Left colon (tissue), 2 donors: ENCODE measurements at regions not wholly inside any gene's neighbourhood (a gene's known extent, or its start where the extent isn't known, plus 50 kb on each side); places are given as distances from the start of the nearest gene placed in this dataset.
A peak's percentile ranks its signal among the peaks of the same experiment; 100 is the strongest.
"Not testable (repeated sequence)": the region's sequence is repeated elsewhere in the genome, so short reads cannot be mapped to it uniquely, and the experiment has no call there.

Experiments used
- ATAC-seq: fragments of 200-7000 bp; cut with Tn5 transposase; one replicate; pipeline ENCODE4 v1.9.1; 2020; ENCODE audit warnings: mild to moderate bottlenecking, moderate library complexity
- DNase-seq, 2 donors: peaks; one replicate each; pipeline ENCODE4 v3.0.0-alpha.2; 2020
- intact Hi-C, 2 donors: fragments of 100-400 bp; cut with DNase I in 1 of 2; cut with micrococcal nuclease in 1 of 2; formaldehyde crosslinking; loops; one replicate each; pipeline versions ENCODE4 v1.11.2 to v1.14.0; 2022; cut with DNase I, micrococcal nuclease
- donor health status: DM: no; HTN: no; CAD: no.
- donor health status: DM: yes; HTN: yes; CAD: no.

GRCh38 chr3:153221748-153222162 lies 59.7 kb downstream of the RAP2B start:
- DNase-seq, result peak; percentile 19 to 56
- ATAC-seq, result peak; percentile 56
- intact Hi-C loops, result no loop called here

- intact Hi-C loops, ATAC-seq, DNase-seq: not testable (repeated sequence)
These were observed 64.9 kb downstream of the RAP2B start for GRCh38 chr3:153226877-153227276.

GRCh38 chr3:153230427-153230826 lies 68.4 kb downstream of the RAP2B start:
- ATAC-seq, intact Hi-C loops, DNase-seq: not testable (repeated sequence)

GRCh38 chr3:153231245-153231644 lies 69.2 kb downstream of the RAP2B start:
- ATAC-seq, intact Hi-C loops, DNase-seq: not testable (repeated sequence)

GRCh38 chr3:153232050-153232752 lies 70.2 kb downstream of the RAP2B start:
- ATAC-seq, DNase-seq, intact Hi-C loops: not testable (repeated sequence)

GRCh38 chr3:153232851-153233271 lies 70.8 kb downstream of the RAP2B start:
- DNase-seq, result no peak

GRCh38 chr3:153233986-153234385 lies 72.0 kb downstream of the RAP2B start:
- intact Hi-C loops, result no loop called here
- DNase-seq, result no peak
- no peak for ATAC-seq

More at GRCh38 chr3:153232851-153233271, 70.8 kb downstream of the RAP2B start:
- no peak for ATAC-seq
- intact Hi-C loops, result no loop called here

- DNase-seq, result no peak
- ATAC-seq, result no peak
- intact Hi-C loops, result no loop called here
These were observed 80.9 kb downstream of the RAP2B start for GRCh38 chr3:153242896-153243295.

GRCh38 chr3:153244961-153245360 lies 82.9 kb downstream of the RAP2B start:
- DNase-seq, result no peak
- ATAC-seq, result no peak
- intact Hi-C loops, result no loop called here

GRCh38 chr3:153245661-153246060 lies 83.6 kb downstream of the RAP2B start:
- ATAC-seq, result no peak
- no peak for DNase-seq
- intact Hi-C loops, result no loop called here

GRCh38 chr3:153246331-153246730 lies 84.3 kb downstream of the RAP2B start:
- intact Hi-C loops, result no loop called here
- no peak for ATAC-seq
- no peak for DNase-seq

GRCh38 chr3:153246806-153247205 lies 84.8 kb downstream of the RAP2B start:
- no peak for ATAC-seq

GRCh38 chr3:153247331-153248330 lies 85.6 kb downstream of the RAP2B start:
- DNase-seq (no peak), ATAC-seq (no peak)
- intact Hi-C loops, result no loop called here

More at GRCh38 chr3:153246806-153247205, 84.8 kb downstream of the RAP2B start:
- intact Hi-C loops, result no loop called here
- no peak for DNase-seq

GRCh38 chr3:153248835-153249234 lies 86.8 kb downstream of the RAP2B start:
- DNase-seq, intact Hi-C loops, ATAC-seq: not testable (repeated sequence)

- DNase-seq (no peak), ATAC-seq (no peak)
- intact Hi-C loops, result no loop called here
These were observed 87.9 kb downstream of the RAP2B start for GRCh38 chr3:153249906-153250305.

GRCh38 chr3:153250446-153250845 lies 88.4 kb downstream of the RAP2B start:
- ATAC-seq, result no peak
- intact Hi-C loops, result no loop called here
- no peak for DNase-seq

GRCh38 chr3:153252963-153253362 lies 90.9 kb downstream of the RAP2B start:
- DNase-seq, result no peak
- intact Hi-C loops, result no loop called here

GRCh38 chr3:153254361-153254760 lies 92.3 kb downstream of the RAP2B start:
- ATAC-seq, result no peak
- no peak for DNase-seq
- intact Hi-C loops, result no loop called here

More at GRCh38 chr3:153252963-153253362, 90.9 kb downstream of the RAP2B start:
- ATAC-seq, result no peak

- DNase-seq (no peak), ATAC-seq (no peak)
- intact Hi-C loops, result no loop called here
These were observed 95.8 kb downstream of the RAP2B start for GRCh38 chr3:153257673-153258351.
